K562 (cell line): ENCODE measurements at regions not wholly inside any gene's neighbourhood (a gene's known extent, or its start where the extent isn't known, plus 50 kb on each side); places are given as distances from the start of the nearest gene placed in this dataset.

Experiments
- ATAC-seq: fragments of 200-7000 bp; cut with Tn5 transposase; 3 replicates; pipeline ENCODE4 v1.9.1; 2020; ENCODE audit warnings: moderate library complexity
- BruUV-seq: library from RNA; stranded (reverse); fragments of 400-500 nt; replicated peaks from 2 replicates; lab custom pipeline; 2021; lab: Mats Ljungman, UMichigan
- CTCF ChIA-PET: fragments of 300-600 bp; formaldehyde crosslinking; extraction: SDS; loops from one replicate; lab custom pipeline; 2021; ENCODE audit warnings: low intra/inter-chr PET ratio; lab: Yijun Ruan, JAX
- POLR2A ChIA-PET: fragments of 300-600, 350-650 bp; sonication (Branson Sonifier 250); formaldehyde crosslinking; extraction: SDS; loops from one replicate; lab custom pipeline; 2021; ENCODE audit warnings: antibody characterized with exemption, inconsistent platforms; lab: Yijun Ruan, JAX
- DNase-seq, 4 experiments: peaks; one replicate each; pipeline versions ENCODE4 v3.0.0 to v3.0.0-alpha.2; 2011 to 2018; ENCODE audit warnings: low spot score in 3 of 4, mixed read lengths in 3 of 4; ENCODE audit errors: extremely low read depth in 1 of 4
- FAIRE-seq: peaks from 2 replicates; lab custom pipeline; 2011; peaks lifted over from hg19 to GRCh38; lab: Jason Lieb, UNC
- H2AFZ ChIP-seq: 2 replicates; pipeline ENCODE4 v1.6.0; 2011; ENCODE audit warnings: low read depth, low read length, control low read depth, inconsistent platforms
- H3K27ac ChIP-seq: fragments of 200-600 bp; 3 replicates; pipeline ENCODE4 v1.8.0; 2011; ENCODE audit warnings: low read depth, mild to moderate bottlenecking, control low read depth, inconsistent platforms, low read length, moderate library complexity, mixed read lengths; ENCODE audit errors: extremely low read depth
- H3K27me3 ChIP-seq, 2 experiments: fragments of 300-600 bp in 1 of 2; 2 replicates in 1 of 2; 3 replicates in 1 of 2; pipeline versions ENCODE4 v1.6.0 to v1.8.0; 2011; ENCODE audit warnings: inconsistent platforms in 2 of 2, low read length in 2 of 2, mild to moderate bottlenecking in 1 of 2, mixed read lengths in 1 of 2, moderate library complexity in 1 of 2; ENCODE audit not compliant: control insufficient read depth in 2 of 2, insufficient read depth in 2 of 2
- H3K36me3 ChIP-seq: fragments of 300-600 bp; 3 replicates; pipeline ENCODE4 v1.8.0; 2011; ENCODE audit warnings: mild to moderate bottlenecking, low read length, inconsistent platforms; ENCODE audit not compliant: control insufficient read depth, insufficient read depth
- H3K4me1 ChIP-seq, 2 experiments: fragments of 200-600 bp in 1 of 2; replicated peaks in 1 of 2; 2 replicates in 1 of 2; 3 replicates in 1 of 2; pipeline versions ENCODE4 v1.5.1 to v1.8.0; 2011; ENCODE audit warnings: inconsistent platforms in 2 of 2, low read length in 2 of 2, mild to moderate bottlenecking in 1 of 2, mixed read lengths in 1 of 2, moderate library complexity in 1 of 2; ENCODE audit not compliant: control insufficient read depth in 2 of 2, insufficient read depth in 2 of 2
- H3K4me2 ChIP-seq: 2 replicates; pipeline ENCODE4 v1.6.1; 2011; ENCODE audit warnings: low read length, control low read depth, inconsistent platforms, mixed read lengths; ENCODE audit not compliant: insufficient read depth
- H3K4me3 ChIP-seq: fragments of 200-600 bp; sonication (generic), shearing (Covaris generic); 2 replicates; pipeline ENCODE4 v1.5.1; 2016; ENCODE audit warnings: control low read depth, inconsistent platforms
- H3K79me2 ChIP-seq: fragments of 200-600 bp; 3 replicates; pipeline ENCODE4 v1.8.0; 2011; ENCODE audit warnings: low read length, inconsistent platforms; ENCODE audit not compliant: control insufficient read depth, insufficient read depth
- H3K9ac ChIP-seq, 2 experiments: 2 replicates each; pipeline versions ENCODE4 v1.6.0 to v1.6.1; 2011; ENCODE audit warnings: low read depth in 2 of 2, low read length in 2 of 2, control low read depth in 1 of 2, inconsistent platforms in 1 of 2, mild to moderate bottlenecking in 1 of 2, mixed read lengths in 1 of 2; ENCODE audit not compliant: insufficient read depth in 1 of 2
- H3K9me1 ChIP-seq: one replicate; pipeline ENCODE4 v1.6.0; 2011; ENCODE audit warnings: inconsistent platforms, mild to moderate bottlenecking, low read length, moderate library complexity; ENCODE audit not compliant: control insufficient read depth, insufficient read depth
- H3K9me3 ChIP-seq: replicated peaks from 2 replicates; pipeline ENCODE4 v1.5.1; 2011; ENCODE audit warnings: low read depth, low read length, inconsistent platforms; ENCODE audit not compliant: control insufficient read depth, insufficient read depth
- H4K20me1 ChIP-seq: replicated peaks from 2 replicates; pipeline ENCODE4 v1.6.1; 2011; ENCODE audit warnings: low read length, inconsistent platforms, mixed read lengths; ENCODE audit not compliant: control insufficient read depth, insufficient read depth
- E2F3 ChIP-seq: fragments of 250-450 bp; sonication (Bioruptor Pico); IDR thresholded peaks from 2 replicates; pipeline ENCODE4 v1.4.0; 2020; ENCODE audit warnings: mild to moderate bottlenecking
- ESRRA ChIP-seq: fragments of 450-650 bp; IDR thresholded peaks from 2 replicates; pipeline ENCODE4 v1.6.1; 2014; ENCODE audit warnings: low read depth, mild to moderate bottlenecking, moderate library complexity, borderline replicate concordance
- PML ChIP-seq: IDR thresholded peaks from 2 replicates; pipeline ENCODE4 v1.6.1; 2012; ENCODE audit warnings: low read length, inconsistent platforms
- TGIF2 ChIP-seq: sonication (generic); formaldehyde crosslinking; IDR thresholded peaks from 2 replicates; pipeline ENCODE4 v1.8.1; 2022; ENCODE audit warnings: mild to moderate bottlenecking, missing genetic modification reagents, moderate library complexity
- ZBTB17 ChIP-seq: fragments of 450-650 bp; formaldehyde crosslinking; IDR thresholded peaks from 2 replicates; pipeline ENCODE4 v1.4.0; 2020; ENCODE audit warnings: mild to moderate bottlenecking
- WGBS: fragments of 100-300 bp; shearing (Covaris generic); methylation state at CpG from one replicate; pipeline ENCODE4 v1.1.6; 2016; ENCODE audit warnings: low coverage, mixed read lengths; ENCODE audit not compliant: insufficient coverage; ENCODE audit errors: missing lambda C conversion rate; 5-methylcytosine and 5-hydroxymethylcytosine counted together
- in situ Hi-C: fragments of 300-500 bp; cut with MboI; formaldehyde crosslinking; loops from 4 replicates; pipeline ENCODE4 v1.15.0; 2018; ENCODE audit warnings: inconsistent platforms, mixed read lengths
- intact Hi-C: fragments of 100-400 bp; cut with micrococcal nuclease; formaldehyde crosslinking; loops from 2 replicates; pipeline ENCODE4 v1.14.2; 2022
- TF ChIP-seq, protein P1 (sequence below): sonication (generic); formaldehyde crosslinking; IDR thresholded peaks from 2 replicates; pipeline ENCODE4 v1.8.1; 2023; ENCODE audit warnings: missing genetic modification reagents, mild to moderate bottlenecking, borderline replicate concordance

DNA sequence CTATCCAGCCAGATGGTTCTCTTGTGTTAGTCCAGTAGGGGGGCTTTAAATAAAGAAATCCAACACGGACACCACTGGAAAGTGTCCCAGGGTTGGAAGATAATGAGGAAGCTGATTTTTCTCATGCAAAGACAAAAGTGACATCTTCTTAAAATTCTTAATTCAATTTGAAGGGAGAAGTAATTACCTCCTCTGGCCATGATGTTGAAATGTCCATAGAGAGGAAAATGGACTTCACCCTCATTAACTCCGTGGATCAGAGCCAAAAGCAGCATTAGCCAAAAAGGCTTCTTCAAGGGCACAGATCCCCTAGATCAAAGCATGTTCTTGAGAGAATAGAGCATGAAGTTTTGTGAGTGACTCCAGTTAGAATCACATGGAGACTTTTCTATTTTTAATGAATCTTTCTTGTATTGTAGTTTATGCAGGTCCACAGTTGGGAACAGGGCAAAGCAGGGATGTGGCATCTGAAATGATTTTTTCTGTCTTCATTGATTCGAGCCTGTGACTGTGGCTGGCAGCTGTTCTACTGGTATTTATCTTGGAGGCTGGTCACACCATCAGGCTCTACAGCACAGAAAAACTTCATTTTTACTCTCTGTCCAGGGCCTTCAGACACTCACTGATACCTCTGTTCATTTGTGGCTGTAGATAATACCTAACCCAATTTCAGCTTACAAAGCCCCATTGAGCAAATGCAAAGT, 1002.5 kb downstream of the AACS start:
- Histone ChIP-seq H4K20me1 (no peaks in the 10 kb centered on the region), H3K27me3 (no peaks in the 10 kb centered on the region), H3K9me3 (no peaks in the 10 kb centered on the region; the same call in 1 of the 2 replicates)
- in situ Hi-C loops = loop anchor here (25.0 kb wide), 1 partner anchor 1320 kb away; no protein-coding TSS in a partner anchor
- TF ChIP-seq ESRRA (no peak), TGIF2 (CRISPR knock-in tag) (no peak), E2F3 (CRISPR knock-in tag) (no peak), PML (no peak), ZBTB17 (CRISPR knock-in tag) (no peak)
- TF ChIP-seq, protein P1, sequence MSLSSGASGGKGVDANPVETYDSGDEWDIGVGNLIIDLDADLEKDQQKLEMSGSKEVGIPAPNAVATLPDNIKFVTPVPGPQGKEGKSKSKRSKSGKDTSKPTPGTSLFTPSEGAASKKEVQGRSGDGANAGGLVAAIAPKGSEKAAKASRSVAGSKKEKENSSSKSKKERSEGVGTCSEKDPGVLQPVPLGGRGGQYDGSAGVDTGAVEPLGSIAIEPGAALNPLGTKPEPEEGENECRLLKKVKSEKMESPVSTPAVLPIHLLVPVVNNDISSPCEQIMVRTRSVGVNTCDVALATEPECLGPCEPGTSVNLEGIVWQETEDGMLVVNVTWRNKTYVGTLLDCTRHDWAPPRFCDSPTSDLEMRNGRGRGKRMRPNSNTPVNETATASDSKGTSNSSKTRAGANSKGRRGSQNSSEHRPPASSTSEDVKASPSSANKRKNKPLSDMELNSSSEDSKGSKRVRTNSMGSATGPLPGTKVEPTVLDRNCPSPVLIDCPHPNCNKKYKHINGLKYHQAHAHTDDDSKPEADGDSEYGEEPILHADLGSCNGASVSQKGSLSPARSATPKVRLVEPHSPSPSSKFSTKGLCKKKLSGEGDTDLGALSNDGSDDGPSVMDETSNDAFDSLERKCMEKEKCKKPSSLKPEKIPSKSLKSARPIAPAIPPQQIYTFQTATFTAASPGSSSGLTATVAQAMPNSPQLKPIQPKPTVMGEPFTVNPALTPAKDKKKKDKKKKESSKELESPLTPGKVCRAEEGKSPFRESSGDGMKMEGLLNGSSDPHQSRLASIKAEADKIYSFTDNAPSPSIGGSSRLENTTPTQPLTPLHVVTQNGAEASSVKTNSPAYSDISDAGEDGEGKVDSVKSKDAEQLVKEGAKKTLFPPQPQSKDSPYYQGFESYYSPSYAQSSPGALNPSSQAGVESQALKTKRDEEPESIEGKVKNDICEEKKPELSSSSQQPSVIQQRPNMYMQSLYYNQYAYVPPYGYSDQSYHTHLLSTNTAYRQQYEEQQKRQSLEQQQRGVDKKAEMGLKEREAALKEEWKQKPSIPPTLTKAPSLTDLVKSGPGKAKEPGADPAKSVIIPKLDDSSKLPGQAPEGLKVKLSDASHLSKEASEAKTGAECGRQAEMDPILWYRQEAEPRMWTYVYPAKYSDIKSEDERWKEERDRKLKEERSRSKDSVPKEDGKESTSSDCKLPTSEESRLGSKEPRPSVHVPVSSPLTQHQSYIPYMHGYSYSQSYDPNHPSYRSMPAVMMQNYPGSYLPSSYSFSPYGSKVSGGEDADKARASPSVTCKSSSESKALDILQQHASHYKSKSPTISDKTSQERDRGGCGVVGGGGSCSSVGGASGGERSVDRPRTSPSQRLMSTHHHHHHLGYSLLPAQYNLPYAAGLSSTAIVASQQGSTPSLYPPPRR (CRISPR knock-in tag) = no peak
- TF ChIP-seq, all 486 proteins: peak for 0
- intact Hi-C loops = loop anchor here (5.0 kb wide), 3 partner anchors 595 to 1315 kb away; no protein-coding TSS in a partner anchor
- no peaks in the 10 kb centered on the region for H3K79me2 ChIP-seq
- H3K9me1 ChIP-seq = no peaks in the 10 kb centered on the region
- no peak for ATAC-seq
- no peak overlapping the region for H3K4me2 ChIP-seq
- DNase-seq = no peak
- H3K36me3 ChIP-seq = no peaks in the 10 kb centered on the region
- H3K27ac ChIP-seq = no peak overlapping the region
- ChIA-PET POLR2A (no interaction called here), CTCF (interaction anchor here (0.7 kb wide), 1 partner anchor 786 kb away, joined by 3 read pairs; no protein-coding TSS in a partner anchor)
- no peak overlapping the region for H3K4me3 ChIP-seq
- no peaks in the 10 kb centered on the region for H3K4me1 ChIP-seq
- BruUV-seq = no TSS peak
- WGBS = 3% methylated on average over 3 of the region's 3 CpGs
- H2AFZ ChIP-seq = no peak overlapping the region
- H3K9ac ChIP-seq = no peak overlapping the region
- no peak for FAIRE-seq
